Loucy (cell line): ENCODE measurements at regions not wholly inside any gene's neighbourhood (a gene's known extent, or its start where the extent isn't known, plus 50 kb on each side); places are given as distances from the start of the nearest gene placed in this dataset.

Experiments used
- H2AFZ ChIP-seq: fragments of 200-600 bp; sonication (generic); 2 replicates; pipeline ENCODE4 v1.6.0; 2016; ENCODE audit warnings: antibody characterized with exemption, mild to moderate bottlenecking, low read length, moderate library complexity
- H3F3A ChIP-seq: fragments of 200-600 bp; 2 replicates; pipeline ENCODE4 v1.6.0; 2016; ENCODE audit warnings: antibody characterized with exemption, low read depth, mild to moderate bottlenecking
- H3K27me3 ChIP-seq: fragments of 200-600 bp; sonication (generic); 2 replicates; pipeline ENCODE4 v1.6.1; 2014; ENCODE audit warnings: low read length, mild to moderate bottlenecking; ENCODE audit not compliant: insufficient read depth, poor library complexity, severe bottlenecking
- H3K36me3 ChIP-seq: fragments of 200-600 bp; sonication (generic); 2 replicates; pipeline ENCODE4 v1.6.1; 2016; ENCODE audit warnings: low read length; ENCODE audit not compliant: insufficient read depth
- H3K4me1 ChIP-seq: fragments of 200-600 bp; sonication (generic); 2 replicates; pipeline ENCODE4 v1.5.1; 2014; ENCODE audit warnings: low read length, mild to moderate bottlenecking; ENCODE audit not compliant: insufficient read depth, poor library complexity, severe bottlenecking
- H3K4me2 ChIP-seq: fragments of 200-600 bp; sonication (generic); 2 replicates; pipeline ENCODE4 v1.6.0; 2014; ENCODE audit warnings: antibody characterized with exemption, low read length, low read depth, mild to moderate bottlenecking; ENCODE audit not compliant: poor library complexity, severe bottlenecking
- H3K4me3 ChIP-seq: fragments of 200-600 bp; sonication (generic); 2 replicates; pipeline ENCODE4 v1.5.1; 2014; ENCODE audit warnings: low read length, mild to moderate bottlenecking, mixed read lengths; ENCODE audit not compliant: poor library complexity, severe bottlenecking
- H3K79me2 ChIP-seq: fragments of 200-600 bp; sonication (generic); 2 replicates; pipeline ENCODE4 v1.6.1; 2014; ENCODE audit warnings: low read length; ENCODE audit not compliant: insufficient read depth
- H3K9ac ChIP-seq: fragments of 200-600 bp; sonication (generic); 2 replicates; pipeline ENCODE4 v1.6.0; 2014; ENCODE audit warnings: mild to moderate bottlenecking, low read depth, low read length, moderate library complexity; ENCODE audit not compliant: poor library complexity, severe bottlenecking
- H3K9me2 ChIP-seq: fragments of 200-600 bp; sonication (generic); replicated peaks from 2 replicates; pipeline ENCODE4 v1.6.1; 2016; ENCODE audit warnings: low read depth, low read length, mixed read lengths
- H3K9me3 ChIP-seq: fragments of 200-600 bp; sonication (generic); 2 replicates; pipeline ENCODE4 v1.6.1; 2014; ENCODE audit warnings: mild to moderate bottlenecking, antibody characterized with exemption, low read length, low read depth; ENCODE audit not compliant: insufficient read depth
- H4K20me1 ChIP-seq: fragments of 200-600 bp; sonication (generic); 2 replicates; pipeline ENCODE4 v1.6.0; 2014; ENCODE audit warnings: antibody characterized with exemption, low read length, mild to moderate bottlenecking; ENCODE audit not compliant: insufficient read depth, poor library complexity, severe bottlenecking
- EZH2phosphoT487 ChIP-seq: fragments of 200-600 bp; IDR thresholded peaks from 2 replicates; pipeline ENCODE4 v1.6.1; 2018; ENCODE audit warnings: antibody characterized with exemption, mild to moderate bottlenecking, moderate library complexity, borderline replicate concordance
- TF ChIP-seq, protein P1 (sequence below): fragments of 200-600 bp; sonication (generic); conservative IDR thresholded peaks from 2 replicates; pipeline ENCODE4 v1.5.1; 2014; ENCODE audit warnings: mild to moderate bottlenecking, antibody characterized with exemption, low read length

DNA sequence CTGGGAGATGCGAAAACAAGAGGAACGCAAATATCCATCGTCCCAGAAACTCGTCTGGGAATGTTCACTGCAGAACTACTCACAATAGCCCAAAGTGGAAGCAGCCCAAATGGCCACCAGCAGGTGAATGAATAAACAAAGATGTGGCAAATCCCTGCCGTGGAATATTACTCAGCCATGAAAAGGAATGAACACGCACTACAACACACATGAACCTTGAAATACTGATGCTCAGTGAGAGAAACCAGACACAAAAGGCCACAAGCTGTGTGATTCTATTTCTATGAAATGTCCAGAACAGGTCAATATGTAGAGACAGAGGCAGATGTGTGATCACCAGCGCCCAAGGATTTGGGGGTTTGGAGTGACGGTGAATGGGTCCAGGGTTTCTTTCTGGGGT lies 169.8 kb downstream of the IRF8 start:
- Histone ChIP-seq H3K9me3 (no peaks in the 10 kb centered on the region), H4K20me1 (no peaks in the 10 kb centered on the region), H3K27me3 (no peaks in the 10 kb centered on the region), H3K9ac (no peak overlapping the region), H3K4me2 (no peak overlapping the region), H3K4me1 (no peaks in the 10 kb centered on the region), H3K9me2 (no peaks in the 10 kb centered on the region), H3K79me2 (no peaks in the 10 kb centered on the region), H3K4me3 (no peak overlapping the region), H3K36me3 (no peaks in the 10 kb centered on the region), H2AFZ (no peak overlapping the region), H3F3A (no peaks in the 10 kb centered on the region)
- TF ChIP-seq, protein P1, sequence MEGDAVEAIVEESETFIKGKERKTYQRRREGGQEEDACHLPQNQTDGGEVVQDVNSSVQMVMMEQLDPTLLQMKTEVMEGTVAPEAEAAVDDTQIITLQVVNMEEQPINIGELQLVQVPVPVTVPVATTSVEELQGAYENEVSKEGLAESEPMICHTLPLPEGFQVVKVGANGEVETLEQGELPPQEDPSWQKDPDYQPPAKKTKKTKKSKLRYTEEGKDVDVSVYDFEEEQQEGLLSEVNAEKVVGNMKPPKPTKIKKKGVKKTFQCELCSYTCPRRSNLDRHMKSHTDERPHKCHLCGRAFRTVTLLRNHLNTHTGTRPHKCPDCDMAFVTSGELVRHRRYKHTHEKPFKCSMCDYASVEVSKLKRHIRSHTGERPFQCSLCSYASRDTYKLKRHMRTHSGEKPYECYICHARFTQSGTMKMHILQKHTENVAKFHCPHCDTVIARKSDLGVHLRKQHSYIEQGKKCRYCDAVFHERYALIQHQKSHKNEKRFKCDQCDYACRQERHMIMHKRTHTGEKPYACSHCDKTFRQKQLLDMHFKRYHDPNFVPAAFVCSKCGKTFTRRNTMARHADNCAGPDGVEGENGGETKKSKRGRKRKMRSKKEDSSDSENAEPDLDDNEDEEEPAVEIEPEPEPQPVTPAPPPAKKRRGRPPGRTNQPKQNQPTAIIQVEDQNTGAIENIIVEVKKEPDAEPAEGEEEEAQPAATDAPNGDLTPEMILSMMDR = no peak
- TF ChIP-seq EZH2phosphoT487 = no peak

DNA sequence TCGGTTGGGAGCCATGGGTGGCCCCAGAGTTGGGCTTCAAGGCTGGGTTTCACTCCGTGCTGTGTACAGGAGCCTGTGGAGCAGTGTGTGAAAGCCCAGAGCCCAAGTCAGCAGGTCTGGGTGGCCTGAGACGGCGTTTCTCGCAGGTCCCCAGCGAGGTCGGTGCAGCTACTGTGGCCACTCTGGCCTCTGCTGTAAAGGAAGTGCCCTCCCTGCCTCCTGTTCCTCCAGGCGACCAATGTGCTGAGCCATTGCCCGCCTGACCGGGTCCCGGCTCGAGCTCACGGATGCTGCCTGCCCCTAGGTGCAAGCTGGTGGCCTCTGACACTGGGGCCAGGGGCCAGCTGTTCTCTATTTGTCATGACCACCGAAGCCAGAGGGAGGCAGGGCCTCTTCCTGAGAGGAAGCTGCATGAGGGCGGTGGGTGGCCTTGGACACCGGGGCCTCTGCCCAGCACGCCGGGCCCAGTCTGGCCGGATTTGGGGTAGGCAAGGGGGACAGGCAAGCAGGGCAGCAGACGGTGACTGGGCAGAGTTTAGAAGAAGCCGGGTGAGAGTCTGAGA lies 170.9 kb downstream of the IRF8 start:
- Histone ChIP-seq H3K27me3 (no peaks in the 10 kb centered on the region), H3K9me3 (no peaks in the 10 kb centered on the region), H3K4me3 (no peak overlapping the region), H3F3A (no peaks in the 10 kb centered on the region), H3K79me2 (no peaks in the 10 kb centered on the region), H3K9me2 (no peaks in the 10 kb centered on the region), H3K4me1 (no peaks in the 10 kb centered on the region), H3K4me2 (no peak overlapping the region), H3K36me3 (no peaks in the 10 kb centered on the region), H2AFZ (no peak overlapping the region), H3K9ac (no peak overlapping the region), H4K20me1 (no peaks in the 10 kb centered on the region)
- TF ChIP-seq, protein P1 = no peak
- TF ChIP-seq EZH2phosphoT487 = no peak

DNA sequence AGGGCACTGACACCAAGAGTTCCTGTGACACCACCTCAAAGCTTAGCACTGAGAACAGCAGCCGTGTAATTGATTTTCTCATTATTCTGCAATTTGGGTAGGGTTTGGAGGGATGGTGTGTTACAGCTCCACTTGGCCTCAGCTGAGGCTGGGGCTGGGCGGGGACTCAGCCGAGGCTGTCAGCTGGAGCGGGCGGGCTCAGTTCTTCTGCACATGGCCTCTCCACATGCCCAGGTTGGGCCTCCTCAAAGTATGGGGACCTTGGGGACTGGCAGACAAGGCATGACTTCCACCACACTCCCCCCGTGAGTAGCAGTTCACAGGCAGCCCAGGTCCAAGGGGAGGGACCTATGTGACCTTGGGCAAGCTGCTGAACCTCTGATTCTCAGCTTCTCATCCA lies 171.5 kb downstream of the IRF8 start:
- Histone ChIP-seq H3K9ac (no peak overlapping the region), H4K20me1 (no peaks in the 10 kb centered on the region), H3K9me2 (no peaks in the 10 kb centered on the region), H3K36me3 (no peaks in the 10 kb centered on the region), H3K27me3 (no peaks in the 10 kb centered on the region), H3K4me1 (no peaks in the 10 kb centered on the region), H2AFZ (no peak overlapping the region), H3K79me2 (no peaks in the 10 kb centered on the region), H3K9me3 (no peaks in the 10 kb centered on the region), H3K4me3 (no peak overlapping the region), H3F3A (no peaks in the 10 kb centered on the region), H3K4me2 (no peak overlapping the region)
- TF ChIP-seq, protein P1 = no peak
- TF ChIP-seq EZH2phosphoT487 = no peak
